ENCODE measurements at regions not wholly inside any gene's neighbourhood (a gene's known extent, or its start where the extent isn't known, plus 50 kb on each side); places are given as distances from the start of the nearest gene placed in this dataset.
A peak's percentile ranks its signal among the peaks of the same experiment; 100 is the strongest.
"Not testable (repeated sequence)": the region's sequence is repeated elsewhere in the genome, so short reads cannot be mapped to it uniquely, and the experiment has no call there.

DNA sequence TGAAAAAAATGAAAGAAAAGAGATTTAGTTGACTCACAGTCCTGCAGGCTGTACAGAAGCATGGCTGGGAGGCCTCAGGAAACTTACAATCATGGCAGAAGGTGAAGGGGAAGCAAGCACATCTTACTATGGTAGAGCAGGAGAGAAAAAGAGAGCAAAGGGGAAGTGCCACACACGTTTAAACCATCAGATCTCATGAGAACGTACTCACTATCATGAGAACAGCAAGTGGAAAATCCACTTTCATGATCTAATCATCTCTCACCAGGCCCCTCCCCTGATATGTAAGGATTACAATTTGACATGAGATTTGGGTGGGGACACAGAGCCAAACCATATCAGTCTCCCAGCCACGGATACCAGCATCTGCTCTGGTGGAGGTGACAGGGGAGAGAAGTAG, 50.8 kb upstream of the CPOX start:
- DNase-seq (ENCODE audit: low read depth), result no peak

DNA sequence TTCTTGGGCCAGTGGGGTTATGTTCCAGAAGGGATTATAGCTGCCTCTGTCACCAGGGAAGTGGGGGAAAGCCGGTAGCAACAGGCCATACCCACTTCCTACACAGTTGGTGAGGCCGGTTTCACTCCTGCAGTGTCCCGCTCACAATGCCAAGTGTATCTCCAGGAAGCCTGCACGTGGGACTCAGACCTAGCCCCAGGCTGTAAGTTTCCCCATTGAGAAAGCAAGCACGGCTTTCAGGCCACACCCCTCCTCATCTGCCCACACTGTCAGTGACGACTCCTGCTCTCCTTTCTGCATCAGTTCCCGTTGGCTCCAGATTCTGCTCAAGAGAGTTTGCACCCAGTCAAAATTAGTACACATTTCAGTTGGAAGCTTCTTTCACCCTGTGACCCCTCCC, 51.6 kb upstream of the CPOX start:
- no peak for DNase-seq (ENCODE audit: low read depth)

DNA sequence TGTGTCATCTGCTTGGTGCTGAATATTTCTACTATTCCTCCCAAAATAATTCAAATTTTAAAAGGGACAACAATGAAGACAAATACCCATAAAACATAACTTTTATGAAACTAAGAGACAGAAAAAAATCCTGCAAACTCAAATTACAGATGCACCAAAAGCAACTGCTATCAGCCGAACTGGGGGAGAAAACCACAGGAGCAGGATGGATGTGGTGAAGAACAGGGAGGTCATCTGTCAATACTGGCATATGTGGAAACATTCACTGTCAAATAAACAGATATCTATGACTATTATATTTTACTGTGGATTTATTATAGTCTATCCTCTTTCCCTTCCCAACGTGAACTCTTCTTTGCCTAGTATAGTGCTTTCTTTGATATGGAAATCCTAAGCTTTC, 53.3 kb upstream of the CPOX start:
- DNase-seq (ENCODE audit: low read depth), result no peak

DNA sequence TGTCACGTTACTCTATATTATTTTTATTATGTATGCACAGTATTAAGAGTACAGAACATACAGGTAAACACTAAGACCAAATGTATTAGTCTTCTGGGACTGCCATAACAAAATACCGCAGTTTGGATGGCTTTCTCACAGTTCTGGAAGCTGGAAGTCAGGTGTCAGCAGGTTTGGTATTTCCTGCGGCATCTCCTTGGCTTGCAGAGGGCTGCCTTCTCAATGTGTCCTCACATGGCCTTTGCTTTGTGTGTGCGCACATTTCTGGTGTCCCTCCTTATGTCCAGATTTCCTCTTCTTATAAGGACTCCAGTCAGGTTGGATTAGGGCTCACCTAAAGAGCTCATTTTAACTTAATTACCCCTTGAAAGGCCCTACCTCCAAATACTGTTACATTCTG, 53.8 kb upstream of the CPOX start:
- DNase-seq (ENCODE audit: low read depth), result no peak

DNA sequence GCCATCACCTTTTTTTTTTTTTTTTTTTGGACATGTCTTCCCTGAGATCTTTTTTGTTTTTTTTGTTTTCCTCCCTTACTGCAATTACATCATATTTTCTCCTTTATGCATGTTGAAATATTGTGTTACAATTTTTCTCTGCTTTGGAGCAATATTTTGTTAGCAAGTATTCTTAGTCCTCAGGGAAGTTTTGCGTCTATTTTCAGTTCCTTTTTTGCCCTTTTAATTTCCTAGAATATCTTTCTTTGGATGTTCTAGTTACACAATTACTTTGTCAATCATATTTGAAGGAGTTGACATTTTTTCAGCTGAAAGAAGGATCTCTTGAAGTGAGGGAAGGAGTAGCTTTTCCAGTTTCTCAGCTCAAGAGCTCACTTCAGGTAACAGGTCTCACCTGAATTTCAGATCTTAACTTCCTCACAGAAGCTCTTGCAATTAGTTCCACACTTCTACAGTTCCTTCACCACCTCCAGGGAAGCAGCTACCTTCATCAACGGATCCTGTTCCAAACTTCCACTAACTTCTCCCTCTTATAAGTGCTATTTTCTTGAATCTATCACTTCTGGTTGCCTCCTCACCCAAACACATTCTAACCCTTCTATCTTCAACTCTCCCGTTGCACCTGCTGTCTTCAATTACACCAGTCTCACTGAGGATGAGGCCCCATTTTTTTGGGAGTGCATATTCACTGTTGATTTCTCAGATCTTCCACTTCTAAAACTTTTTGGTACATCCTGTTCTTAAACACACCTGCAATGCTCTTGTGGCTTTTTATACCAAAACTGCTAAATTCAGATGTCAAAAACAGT, 57.8 kb upstream of the CPOX start:
- DNase-seq (ENCODE audit: low read depth), result no peak

DNA sequence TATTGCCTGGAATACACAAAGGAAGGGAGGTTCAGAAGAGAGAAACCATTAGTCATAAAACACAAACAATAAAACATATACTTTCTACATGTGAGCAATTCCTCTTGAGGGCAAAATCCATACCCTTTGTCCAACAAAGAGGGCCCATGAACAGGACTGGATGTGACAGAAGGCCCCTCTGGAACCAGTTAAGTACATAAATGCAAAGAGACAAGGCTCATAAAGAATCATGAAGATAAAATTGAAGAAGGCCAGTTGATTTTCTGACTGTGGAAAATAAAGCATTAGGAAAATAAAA, 58.3 kb upstream of the CPOX start:
- no peak for DNase-seq (ENCODE audit: low read depth)

DNA sequence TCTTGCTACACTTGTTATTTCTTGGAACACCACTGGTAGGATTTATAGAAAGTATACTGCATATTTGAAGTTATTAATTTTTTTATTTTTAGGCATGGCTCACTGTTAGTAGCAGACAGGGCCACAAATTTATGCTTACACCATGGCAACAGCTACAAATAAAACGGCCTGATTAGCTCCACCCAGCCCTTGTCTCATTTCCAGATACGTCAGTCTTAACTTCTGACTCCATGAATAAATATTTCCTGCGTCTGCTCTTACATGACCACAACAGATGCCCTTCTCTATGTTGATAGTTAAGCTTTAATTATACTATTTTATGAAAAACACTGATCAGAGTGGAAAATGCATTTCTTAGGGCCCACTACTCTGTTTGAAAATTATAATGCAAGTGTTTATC, 62.3 kb upstream of the CPOX start:
- DNase-seq (ENCODE audit: low read depth), result no peak

DNA sequence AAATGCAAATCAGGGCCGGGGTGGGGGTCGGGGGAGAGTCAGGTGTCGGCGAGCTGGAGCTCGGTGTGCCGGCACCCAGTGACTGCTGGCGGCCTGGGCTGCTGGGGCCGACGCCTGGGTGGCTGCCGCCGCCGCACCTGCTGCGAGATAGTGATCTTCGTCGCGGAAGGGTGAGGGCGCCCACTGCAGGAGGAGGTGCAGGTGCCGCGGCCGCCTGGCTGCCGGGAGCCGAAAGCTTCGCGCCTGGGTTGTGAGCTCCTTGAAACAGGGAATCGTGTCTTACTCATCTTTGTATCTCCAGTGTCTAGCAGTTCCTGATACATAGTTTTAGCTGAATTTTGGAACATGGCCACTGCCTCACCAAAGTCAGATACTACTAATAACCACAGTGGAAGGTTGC, 64.0 kb upstream of the CPOX start:
- DNase-seq (ENCODE audit: low read depth), result no peak

DNA sequence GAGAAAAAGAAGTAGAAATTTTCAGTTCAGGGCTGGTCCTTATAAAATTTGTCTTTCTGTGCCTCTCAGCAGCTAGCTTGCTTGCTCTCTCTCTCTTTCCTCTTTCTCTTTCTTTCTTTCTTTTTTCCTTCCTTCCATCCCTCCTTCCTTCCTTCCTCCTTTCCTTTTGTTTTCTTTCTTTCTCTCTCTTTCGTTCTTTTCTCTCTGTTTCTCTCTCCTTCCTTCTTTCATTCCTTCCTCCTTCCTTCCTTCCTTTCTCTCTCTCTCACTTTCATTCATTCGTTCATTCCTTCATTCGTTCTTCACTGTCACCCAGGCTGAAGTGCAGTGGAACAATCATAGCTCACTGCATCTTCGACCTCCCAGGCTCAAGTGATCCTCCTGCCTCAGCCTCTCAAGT, 69.3 kb upstream of the CPOX start:
- no peak for DNase-seq (ENCODE audit: low read depth)

DNA sequence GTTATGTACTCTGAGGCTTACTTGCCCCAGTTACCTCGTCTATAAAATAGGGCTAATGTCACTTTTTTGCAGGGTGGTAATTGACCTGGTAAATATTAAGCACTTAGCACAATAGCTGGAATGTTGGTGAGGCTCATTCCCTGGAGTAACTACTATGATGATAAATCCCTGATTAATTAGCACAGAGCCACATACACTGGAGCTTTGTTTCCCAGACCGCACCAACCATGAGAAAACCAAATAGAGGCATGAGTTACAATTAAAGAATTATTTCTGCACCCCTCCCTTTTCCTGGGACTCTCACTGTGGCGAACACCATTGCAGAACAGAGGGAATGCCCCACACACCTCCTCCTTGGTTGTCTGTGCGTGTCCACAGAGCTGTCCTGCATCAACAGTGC, 76.6 kb upstream of the CPOX start:
- no peak for DNase-seq (ENCODE audit: low read depth)

DNA sequence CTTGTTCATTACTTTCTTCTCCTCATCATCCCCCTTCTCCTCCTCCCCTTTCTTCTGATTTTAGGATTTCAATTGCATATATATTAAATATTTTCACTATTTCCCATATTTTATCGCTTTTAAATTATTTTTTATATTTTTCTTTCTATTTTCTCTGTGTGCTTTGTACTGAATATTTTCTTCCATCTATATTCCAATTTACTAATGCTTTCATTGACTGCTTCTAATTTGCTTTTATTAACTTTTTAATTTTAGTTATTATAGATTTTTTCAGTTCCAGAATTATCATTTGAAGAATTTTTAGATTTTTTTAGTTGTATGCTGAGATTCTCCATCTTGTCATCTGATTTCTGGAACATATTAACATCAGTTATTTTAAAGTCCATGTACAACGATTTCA, 83.2 kb upstream of the ST3GAL6 start:
- DNase-seq (ENCODE audit: low read depth), result no peak

DNA sequence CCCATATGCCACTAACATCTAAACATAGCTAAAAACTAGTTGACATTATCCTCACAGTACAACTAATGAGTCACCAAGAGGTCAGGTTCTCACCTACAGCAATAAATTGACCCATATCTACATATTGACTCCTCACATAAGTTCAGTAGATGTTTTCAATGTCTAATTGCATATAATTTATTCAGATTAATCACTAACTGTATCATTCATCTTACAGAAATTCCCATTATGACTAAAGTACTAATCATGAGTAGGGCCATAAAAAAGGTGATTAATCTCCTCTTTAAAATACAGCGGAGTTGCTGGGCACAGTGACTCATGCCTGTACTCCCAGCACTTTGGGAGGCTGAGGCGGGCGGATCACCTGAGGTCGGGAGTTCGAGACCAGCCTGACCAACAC, 82.4 kb upstream of the ST3GAL6 start:
- DNase-seq (ENCODE audit: low read depth), result no peak

DNA sequence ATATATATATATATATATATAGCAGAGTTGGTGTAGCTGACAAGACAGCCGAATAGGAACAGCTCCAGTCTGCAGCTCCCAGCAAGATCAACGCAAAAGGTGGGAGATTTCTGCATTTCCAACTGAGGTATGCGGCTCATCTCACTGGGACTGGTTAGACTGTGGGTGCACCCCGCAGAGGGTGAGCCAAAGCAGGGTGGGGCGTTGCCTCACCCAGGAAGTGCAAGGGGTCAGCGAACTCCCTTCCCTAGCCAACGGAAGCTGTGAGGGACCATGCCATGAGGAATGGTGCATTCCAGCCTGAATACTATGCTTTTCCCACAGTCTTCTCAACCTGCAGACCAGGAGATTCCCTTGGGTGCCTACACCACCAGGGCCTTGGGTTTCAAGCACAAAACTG, 81.7 kb upstream of the ST3GAL6 start:
- no peak for DNase-seq (ENCODE audit: low read depth)

DNA sequence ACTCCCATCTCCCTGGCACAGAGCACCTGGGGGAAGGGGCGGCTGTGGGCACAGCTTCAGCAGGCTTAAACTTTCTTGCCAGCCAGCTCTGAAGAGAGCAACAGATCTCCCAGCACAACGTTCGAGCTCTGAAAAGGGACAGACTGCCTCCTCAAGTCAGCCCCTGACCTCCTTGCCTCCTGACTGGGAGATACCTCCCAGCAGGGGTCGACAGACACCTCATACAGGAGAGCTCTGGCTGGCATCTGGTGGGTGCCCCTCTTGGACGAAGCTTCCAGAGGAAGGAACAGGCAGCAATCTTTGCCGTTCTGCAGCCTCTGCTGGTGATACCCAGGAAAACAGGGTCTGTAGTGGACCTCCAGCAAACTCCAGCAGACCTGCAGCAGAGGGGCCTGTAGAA, 80.7 kb upstream of the ST3GAL6 start:
- DNase-seq (ENCODE audit: low read depth), result not testable (repeated sequence)

DNA sequence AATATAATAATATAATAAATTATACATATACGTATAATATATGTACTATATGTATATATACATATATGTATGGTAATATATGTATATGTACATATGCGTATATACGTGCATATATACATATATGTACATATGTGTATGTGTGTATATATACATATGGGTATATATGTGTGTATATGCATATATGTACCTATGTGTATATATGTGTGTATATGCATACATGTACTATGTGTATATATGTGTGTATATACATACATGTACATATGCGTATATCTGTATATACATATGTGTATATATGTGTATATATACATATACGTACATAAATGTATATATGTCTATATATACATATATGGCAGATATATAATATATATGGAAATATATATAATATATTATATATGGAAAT, 74.8 kb upstream of the ST3GAL6 start:
- no peak for DNase-seq (ENCODE audit: low read depth)

DNA sequence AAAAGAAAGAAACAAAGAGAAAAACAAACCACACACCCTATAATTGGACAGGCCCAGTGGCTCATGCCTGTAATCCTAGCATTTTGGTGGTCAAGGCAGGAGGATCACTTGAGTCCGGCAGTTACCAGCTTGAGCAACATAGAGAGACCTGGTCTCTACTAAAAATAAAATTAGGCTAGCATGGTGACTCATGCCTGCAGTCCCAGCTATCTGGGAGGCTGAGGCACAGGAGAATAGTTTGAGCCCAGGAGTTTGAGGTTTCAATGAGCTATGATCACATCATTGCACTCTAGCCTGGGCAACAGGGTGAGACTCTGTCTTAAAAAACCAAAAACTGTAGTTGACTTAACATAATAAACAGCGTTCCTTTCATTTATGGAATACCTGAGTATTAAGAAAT, 72.3 kb upstream of the ST3GAL6 start:
- DNase-seq (ENCODE audit: low read depth), result no peak

DNA sequence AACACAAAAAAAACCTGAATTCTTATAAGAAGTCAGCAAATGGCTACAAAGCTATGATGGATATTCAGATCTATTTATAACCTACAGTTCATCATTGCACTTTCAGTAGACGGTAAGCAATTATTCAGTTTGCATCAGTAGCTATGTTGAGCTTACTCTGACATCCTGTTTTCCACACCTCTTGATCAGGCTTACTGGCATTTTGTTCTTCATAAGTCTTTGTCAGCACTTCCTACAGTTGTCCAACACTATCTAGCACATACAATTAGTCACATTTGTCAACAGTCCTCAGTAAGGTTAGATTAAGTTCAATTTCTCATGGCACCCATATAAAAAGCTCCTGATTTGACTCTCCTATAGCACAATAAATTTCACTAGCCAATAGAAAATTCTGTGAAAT, 71.2 kb upstream of the ST3GAL6 start:
- DNase-seq (ENCODE audit: low read depth), result no peak

DNA sequence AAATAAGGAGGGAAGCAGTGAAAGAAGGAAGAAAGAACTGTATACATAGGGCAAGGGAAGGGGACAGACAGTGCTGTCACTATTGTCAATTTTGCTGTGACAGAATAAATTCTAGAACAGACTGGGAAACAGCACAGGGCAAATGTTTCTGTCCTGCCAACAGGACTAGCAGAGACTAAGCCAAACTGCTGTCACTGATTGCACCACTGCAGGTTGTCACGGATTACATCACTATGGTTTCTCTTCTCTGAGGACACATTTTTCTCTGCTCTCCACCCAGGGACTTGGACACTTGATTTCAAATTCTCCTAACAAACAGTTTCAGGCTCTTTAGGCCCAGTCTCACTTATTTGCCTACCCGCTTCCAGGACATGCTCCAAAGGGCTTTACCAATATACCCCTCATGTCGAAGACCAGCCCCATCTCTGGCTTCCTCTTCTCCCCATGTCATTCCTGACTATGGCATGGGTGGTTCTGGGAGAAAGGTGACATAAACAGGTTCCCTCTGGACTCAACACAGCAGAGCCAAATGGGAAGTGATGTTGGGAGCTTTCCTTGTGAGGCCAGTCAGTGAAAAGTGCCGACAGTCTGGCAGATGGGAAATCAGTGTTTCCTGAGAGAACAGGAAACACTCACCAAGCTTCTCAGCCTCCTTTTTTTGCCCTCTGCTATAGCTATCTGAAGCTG, 70.2 kb upstream of the ST3GAL6 start:
- no peak for DNase-seq (ENCODE audit: low read depth)

DNA sequence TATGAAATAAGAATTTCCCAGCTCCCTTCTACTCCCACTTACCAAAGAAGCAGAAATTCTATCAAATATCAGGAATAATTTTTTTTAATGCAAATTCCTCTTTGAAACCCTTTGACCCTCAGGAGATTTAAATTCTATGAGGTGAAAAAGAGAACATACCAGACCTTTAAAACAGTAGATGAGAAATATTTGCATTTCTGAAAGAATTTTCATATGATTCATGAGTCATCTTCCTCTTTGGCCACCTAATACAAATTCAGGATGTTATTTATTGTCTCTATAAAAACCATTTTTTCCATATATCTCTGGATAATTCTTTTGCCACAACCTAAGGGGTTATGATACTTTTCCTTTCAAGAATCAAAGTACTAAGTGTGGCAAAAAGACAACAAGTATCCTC, 67.3 kb upstream of the ST3GAL6 start:
- DNase-seq (ENCODE audit: low read depth), result peak; percentile 47

DNA sequence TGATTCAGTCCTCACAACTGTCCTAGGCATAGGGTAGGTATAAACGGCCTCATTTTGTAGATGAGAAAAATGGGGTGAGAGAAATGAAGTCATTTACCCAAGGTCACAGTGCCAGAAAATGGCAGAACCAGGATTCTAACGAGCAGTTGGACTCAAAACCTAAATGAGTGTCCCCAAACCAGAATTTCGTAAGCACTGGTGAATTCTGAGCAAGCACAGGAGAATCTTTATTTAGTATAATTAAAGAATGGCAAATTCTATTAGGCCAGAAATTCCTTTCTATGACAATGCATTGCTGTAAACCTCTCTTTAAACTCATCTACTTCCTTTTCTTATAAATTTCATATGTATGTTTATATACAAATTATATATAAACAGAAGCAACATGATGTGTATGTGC, 66.8 kb upstream of the ST3GAL6 start:
- DNase-seq (ENCODE audit: low read depth), result not testable (repeated sequence)

DNA sequence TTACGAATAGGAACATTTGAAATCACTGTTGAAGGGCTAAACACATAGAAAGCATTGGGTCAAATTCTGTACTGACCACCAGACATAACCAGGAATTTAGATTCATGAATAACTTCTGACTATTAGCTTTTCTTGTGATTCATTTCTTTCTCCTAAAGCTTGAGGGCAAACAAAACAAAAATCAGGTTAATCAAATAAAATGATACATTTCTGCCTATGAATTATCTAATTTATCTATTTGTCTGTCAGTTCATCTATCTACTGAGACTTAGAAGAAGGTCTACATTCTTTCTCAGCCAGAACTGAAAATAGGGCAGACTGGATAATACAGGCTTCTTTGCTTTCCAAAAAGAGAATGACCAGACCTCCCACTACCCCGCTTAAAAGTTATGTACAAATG, 65.9 kb upstream of the ST3GAL6 start:
- no peak for DNase-seq (ENCODE audit: low read depth)

DNA sequence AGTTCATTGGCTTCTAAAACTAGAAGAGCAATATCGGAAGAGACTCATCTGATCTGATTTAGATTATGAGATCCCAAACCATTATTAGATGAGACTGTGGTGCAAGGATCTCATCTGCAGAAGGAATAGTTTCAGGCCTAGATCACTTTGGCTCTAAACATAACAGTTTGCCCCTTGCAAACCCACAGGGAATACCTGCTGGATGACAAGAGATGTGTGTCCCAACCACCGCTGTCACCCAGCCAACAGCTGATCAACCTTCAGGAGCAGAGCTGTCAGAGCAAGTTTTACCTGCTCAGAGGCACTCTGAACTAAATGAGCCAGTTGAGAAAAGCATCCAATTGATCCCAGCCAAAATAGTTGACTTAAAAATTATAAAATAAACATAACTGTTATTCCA, 64.0 kb upstream of the ST3GAL6 start:
- DNase-seq (ENCODE audit: low read depth), result no peak

DNA sequence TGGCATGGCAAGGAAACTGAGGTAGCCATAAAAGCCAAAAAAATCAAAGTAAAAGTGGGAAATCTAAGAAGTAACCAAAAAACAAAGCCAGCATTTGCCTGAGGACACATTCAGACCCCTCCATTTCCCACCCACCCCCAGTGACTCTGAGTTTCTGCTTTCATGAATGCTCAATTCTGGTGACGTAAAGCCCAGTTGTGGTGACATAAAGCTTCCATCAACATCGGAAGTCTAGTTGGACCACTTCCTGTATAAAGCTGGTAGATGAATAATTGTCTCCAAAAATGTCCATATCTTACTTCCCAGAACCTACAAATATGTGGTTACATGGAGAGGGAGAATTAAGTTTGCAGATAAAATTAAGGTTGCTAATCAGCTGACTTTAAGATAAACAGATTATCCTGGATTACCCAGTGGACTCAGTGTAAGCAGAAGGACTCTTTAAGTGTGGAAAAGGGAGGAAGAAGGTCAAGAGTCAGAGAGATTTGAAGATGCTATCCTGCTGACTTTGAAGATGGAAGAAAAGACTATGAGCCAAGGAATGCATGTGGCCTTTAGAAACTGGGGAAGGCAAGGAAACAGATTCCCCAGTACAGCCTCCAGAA, 62.0 kb upstream of the ST3GAL6 start:
- DNase-seq (ENCODE audit: low read depth), result no peak

DNA sequence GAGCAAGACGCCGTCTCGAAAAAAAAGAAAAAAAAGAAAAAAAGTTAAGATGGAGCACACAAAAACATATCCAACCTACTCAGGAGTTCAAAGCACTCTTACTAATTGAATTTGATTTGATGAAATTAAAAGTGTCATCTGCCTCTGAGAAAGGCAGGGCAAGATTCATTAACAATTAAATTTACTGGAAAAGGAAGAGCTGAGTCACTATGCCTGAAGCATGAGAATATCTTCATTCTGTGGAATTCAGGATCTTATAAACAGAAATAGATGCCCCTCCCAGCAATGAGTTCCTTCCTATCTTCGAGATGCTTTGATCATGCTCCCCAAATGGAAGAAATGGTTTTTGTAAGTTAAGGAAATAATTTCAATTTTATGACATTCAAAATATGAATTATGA, 61.0 kb upstream of the ST3GAL6 start:
- no peak for DNase-seq (ENCODE audit: low read depth)

All from HS-27A (cell line).